ENCODE measurements at regions not wholly inside any gene's neighbourhood (a gene's known extent, or its start where the extent isn't known, plus 50 kb on each side); places are given as distances from the start of the nearest gene placed in this dataset.

DNA sequence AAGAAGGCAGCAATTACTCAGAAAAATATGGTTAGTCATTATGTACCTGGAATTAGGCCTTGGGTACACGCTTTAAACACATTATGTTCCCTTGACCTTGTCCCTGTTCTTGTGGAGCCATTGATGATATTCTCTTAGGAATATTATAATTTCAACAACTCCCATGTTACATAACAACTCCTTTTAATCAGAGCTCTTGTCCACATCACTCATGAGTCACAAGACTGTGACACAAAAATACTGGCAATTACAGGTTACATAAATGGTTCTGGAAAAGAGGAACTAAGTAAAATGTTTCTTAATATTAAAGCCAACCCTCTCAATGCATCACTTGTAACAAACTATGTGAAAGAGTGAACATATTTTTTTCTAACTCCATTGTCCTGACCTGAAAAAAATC, 143.8 kb upstream of the PCLO start:
- peak overlapping the region in 8 of 11 experiments; percentile 18 to 73 (median 50); a peak in 13 of 22 replicates for H3K27ac ChIP-seq
- H4K20me1 ChIP-seq = no peaks in the 10 kb centered on the region
- no peaks in the 10 kb centered on the region for H3K9me3 ChIP-seq (replicated peaks in 1 of 11)
- H3K36me3 ChIP-seq = no peaks in the 10 kb centered on the region
- H3K27me3 ChIP-seq = no peaks in the 10 kb centered on the region
- no peak overlapping the region for H3K9ac ChIP-seq
- TF ChIP-seq Cebpa-rat (IDR thresholded peaks at IDR 0.05) = peak in 1 of 11 experiments; percentile 42; a peak in 1 of 22 replicates
- H3K4me3 ChIP-seq = no peak overlapping the region
- H3K4me2 ChIP-seq = peak overlapping the region in 3 of 11 experiments; percentile 20 to 40 (median 37); a peak in 4 of 22 replicates
- H3K4me1 ChIP-seq = peaks cover 0 to 18% (median 2%) of the 10 kb centered on the region in 10 experiments; a peak in 6 of 20 replicates

DNA sequence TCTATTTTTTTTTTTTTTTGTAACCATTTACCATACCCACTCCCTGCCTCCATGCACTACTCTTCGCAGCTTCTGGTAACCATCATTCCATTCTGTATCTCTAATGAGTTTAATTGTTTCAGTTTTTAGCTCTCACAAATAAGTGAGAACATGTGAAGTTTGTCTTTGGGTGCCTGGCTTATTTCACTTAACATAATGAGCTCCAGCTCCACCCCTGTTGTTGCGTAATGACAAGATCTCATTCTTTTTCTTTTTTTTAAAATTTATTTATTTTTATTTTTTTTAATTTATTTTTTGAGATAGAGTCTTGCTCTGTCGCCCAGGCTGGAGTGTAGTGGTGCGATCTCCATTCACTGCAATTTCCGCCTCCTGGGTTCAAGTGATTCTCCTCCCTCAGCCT, 142.3 kb upstream of the PCLO start:
- no peaks in the 10 kb centered on the region for H4K20me1 ChIP-seq
- H3K4me1 ChIP-seq = peaks cover 0 to 18% (median 2%) of the 10 kb centered on the region in 10 experiments; a peak in 6 of 20 replicates
- H3K27me3 ChIP-seq = no peaks in the 10 kb centered on the region
- H3K27ac ChIP-seq = peak overlapping the region in 1 of 11 experiments; percentile 73; a peak in 1 of 22 replicates
- peak in 4 of 11 experiments; percentile 25 to 69 (median 32); a peak in 4 of 22 replicates for TF ChIP-seq Cebpa-rat (IDR thresholded peaks at IDR 0.05)
- no peaks in the 10 kb centered on the region for H3K9me3 ChIP-seq (replicated peaks in 1 of 11)
- H3K9ac ChIP-seq = no peak overlapping the region
- H3K4me3 ChIP-seq = no peak overlapping the region
- H3K4me2 ChIP-seq = no peak overlapping the region
- no peaks in the 10 kb centered on the region for H3K36me3 ChIP-seq

DNA sequence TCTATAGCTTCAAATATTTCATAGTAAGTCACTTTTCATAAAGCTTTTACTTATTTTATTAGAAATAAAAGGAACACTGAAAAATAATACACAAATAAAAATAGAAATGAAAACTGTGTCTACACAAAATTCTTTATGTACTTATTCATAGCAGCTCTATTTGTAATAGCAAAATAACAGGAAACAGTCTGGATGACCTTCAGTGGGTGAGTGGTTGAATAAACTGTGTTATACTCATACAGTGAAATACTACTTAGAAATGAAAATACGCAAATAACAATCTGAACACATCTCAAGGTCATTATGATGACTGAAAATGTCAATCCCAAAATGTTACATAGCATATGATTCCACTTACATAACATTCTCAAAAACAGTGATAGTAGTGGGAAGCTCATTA, 138.7 kb upstream of the PCLO start:
- H4K20me1 ChIP-seq = no peaks in the 10 kb centered on the region
- H3K4me1 ChIP-seq = peaks cover 0 to 10% (median 1%) of the 10 kb centered on the region in 10 experiments; a peak in 6 of 20 replicates
- H3K36me3 ChIP-seq = no peaks in the 10 kb centered on the region
- TF ChIP-seq Cebpa-rat (IDR thresholded peaks at IDR 0.05) = no peak
- no peak overlapping the region for H3K4me3 ChIP-seq
- no peaks in the 10 kb centered on the region for H3K9me3 ChIP-seq (replicated peaks in 1 of 11)
- H3K27ac ChIP-seq = no peak overlapping the region
- no peak overlapping the region for H3K4me2 ChIP-seq
- no peaks in the 10 kb centered on the region for H3K27me3 ChIP-seq
- H3K9ac ChIP-seq = no peak overlapping the region

DNA sequence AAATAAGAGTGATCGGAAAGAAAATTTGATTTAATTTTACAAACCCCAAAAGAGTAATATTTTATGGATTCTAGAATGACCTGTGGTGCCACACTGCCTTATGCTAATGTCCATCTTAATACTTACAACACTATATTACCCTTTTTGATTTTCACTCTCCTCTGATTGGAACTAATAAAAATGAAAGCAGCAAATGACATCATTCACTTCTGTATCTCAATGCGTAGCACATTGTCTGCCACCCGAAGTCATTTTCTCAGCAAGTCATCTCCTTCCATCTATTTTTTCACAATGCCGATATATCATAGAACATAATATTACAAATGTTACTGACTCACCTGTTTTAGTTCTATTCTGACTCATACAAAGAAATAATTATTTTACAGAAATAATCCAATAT, 127.5 kb upstream of the PCLO start:
- Histone ChIP-seq H3K36me3 (no peaks in the 10 kb centered on the region), H3K4me1 (no peaks in the 10 kb centered on the region), H3K9me3 (replicated peaks in 1 of 11) (no peaks in the 10 kb centered on the region), H3K27me3 (no peaks in the 10 kb centered on the region), H3K4me3 (no peak overlapping the region), H4K20me1 (no peaks in the 10 kb centered on the region), H3K27ac (no peak overlapping the region), H3K9ac (no peak overlapping the region), H3K4me2 (no peak overlapping the region)
- TF ChIP-seq Cebpa-rat (IDR thresholded peaks at IDR 0.05) = no peak

DNA sequence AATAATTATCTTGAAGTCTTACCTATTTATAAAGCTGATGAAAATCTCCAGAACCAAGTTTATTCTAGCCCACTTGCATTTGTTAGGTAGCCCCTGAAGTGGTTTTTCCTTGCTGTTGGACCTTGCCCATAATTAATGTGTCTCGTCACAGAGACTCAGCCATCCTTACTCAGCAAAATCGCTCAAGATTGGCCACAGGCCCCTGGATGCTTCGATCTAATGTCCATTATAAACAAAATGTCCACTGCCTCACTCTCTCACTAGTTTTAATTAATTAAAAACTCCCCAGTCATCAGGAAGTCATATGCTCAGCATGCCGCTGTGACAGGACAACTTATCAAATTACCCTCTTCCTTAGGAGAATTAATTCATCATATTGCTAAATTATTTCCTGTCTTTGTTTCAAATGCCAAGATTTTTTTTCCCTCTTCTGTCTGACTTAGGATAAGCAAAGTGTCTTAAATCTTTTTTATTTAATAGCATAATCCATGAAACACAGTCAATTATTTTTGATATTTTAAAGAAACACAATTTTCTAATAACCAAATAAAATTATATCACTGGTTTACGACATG, 126.8 kb upstream of the PCLO start:
- H3K27ac ChIP-seq = no peak overlapping the region
- H3K9ac ChIP-seq = no peak overlapping the region
- TF ChIP-seq Cebpa-rat (IDR thresholded peaks at IDR 0.05) = no peak
- H3K36me3 ChIP-seq = no peaks in the 10 kb centered on the region
- H3K4me2 ChIP-seq = no peak overlapping the region
- H3K9me3 ChIP-seq (replicated peaks in 1 of 11) = no peaks in the 10 kb centered on the region
- H3K4me1 ChIP-seq = no peaks in the 10 kb centered on the region
- H3K4me3 ChIP-seq = no peak overlapping the region
- no peaks in the 10 kb centered on the region for H3K27me3 ChIP-seq
- no peaks in the 10 kb centered on the region for H4K20me1 ChIP-seq

DNA sequence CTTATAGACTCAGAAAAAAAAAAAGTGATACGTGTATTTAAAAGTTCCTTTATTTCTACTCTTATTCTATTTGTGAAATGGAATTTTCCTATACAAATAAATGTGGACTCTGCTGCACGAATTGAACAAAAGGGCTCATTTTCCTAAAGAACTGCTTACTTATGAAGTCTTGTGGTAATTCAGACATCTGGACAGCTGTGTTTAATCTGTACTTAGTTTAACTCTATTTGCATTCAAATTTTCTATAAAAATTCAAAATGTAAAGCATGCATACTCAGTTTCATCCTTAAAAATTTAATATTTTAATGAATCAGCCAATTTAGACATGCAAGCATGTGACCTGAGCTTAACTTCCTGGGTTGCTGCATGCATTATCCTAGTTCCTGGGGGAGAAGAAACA, 118.0 kb upstream of the PCLO start:
- no peak overlapping the region for H3K4me2 ChIP-seq
- no peaks in the 10 kb centered on the region for H3K27me3 ChIP-seq
- H3K9ac ChIP-seq = no peak overlapping the region
- no peak overlapping the region for H3K4me3 ChIP-seq
- no peak overlapping the region for H3K27ac ChIP-seq
- 0 out of 20 replicates have a peak, but pooled peaks cover 0 to 7% (median 0%) of the 10 kb centered on the region in 10 experiments for H3K4me1 ChIP-seq
- no peak for TF ChIP-seq Cebpa-rat (IDR thresholded peaks at IDR 0.05)
- H4K20me1 ChIP-seq = no peaks in the 10 kb centered on the region
- H3K9me3 ChIP-seq (replicated peaks in 1 of 11) = no peaks in the 10 kb centered on the region
- no peaks in the 10 kb centered on the region for H3K36me3 ChIP-seq

DNA sequence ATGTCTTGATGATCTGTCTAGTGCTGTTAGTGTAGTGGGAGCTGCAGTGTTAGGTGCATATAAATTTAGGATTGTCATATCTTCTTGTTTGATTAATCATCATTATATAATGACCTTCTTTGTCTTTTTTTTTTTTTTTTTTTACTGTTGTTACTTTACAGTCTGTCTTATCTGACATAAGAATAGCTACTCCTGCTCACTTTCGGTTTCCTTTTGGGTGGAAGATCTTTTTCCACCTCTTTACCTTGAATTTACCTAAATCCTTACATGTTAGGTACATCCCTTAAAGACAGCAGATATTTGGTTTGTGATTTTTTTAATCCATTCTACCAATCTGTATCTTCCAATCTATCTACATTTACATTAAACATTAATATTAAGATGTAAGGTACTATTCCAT, 113.6 kb upstream of the PCLO start:
- Histone ChIP-seq H3K4me3 (no peak overlapping the region), H3K9me3 (replicated peaks in 1 of 11) (no peaks in the 10 kb centered on the region), H4K20me1 (no peaks in the 10 kb centered on the region), H3K27ac (no peak overlapping the region), H3K9ac (no peak overlapping the region), H3K27me3 (no peaks in the 10 kb centered on the region), H3K4me1 (0 out of 20 replicates have a peak, but pooled peaks cover 0 to 7% (median 0%) of the 10 kb centered on the region in 10 experiments), H3K36me3 (no peaks in the 10 kb centered on the region), H3K4me2 (no peak overlapping the region)
- TF ChIP-seq Cebpa-rat (IDR thresholded peaks at IDR 0.05) = no peak

DNA sequence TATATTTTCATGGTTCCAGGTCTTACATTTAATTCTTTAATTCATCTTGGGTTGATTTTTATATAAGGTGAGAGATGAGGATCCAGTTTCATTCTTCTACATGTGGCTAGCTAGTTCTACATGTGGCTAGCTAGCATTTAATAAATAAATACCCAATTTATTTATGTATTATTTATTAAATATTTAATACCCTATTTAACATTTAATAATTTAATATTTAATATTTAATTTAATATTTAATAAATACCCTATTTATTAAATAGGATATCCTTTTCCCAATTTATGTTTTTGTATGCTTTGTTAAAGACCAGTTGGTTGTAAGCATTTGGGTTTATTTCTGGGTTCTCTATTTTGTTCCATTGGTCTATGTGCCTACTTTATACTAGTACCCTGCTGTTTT, 111.0 kb upstream of the PCLO start:
- Histone ChIP-seq H3K4me3 (no peak overlapping the region), H3K9ac (no peak overlapping the region), H3K4me1 (no peaks in the 10 kb centered on the region), H3K9me3 (replicated peaks in 1 of 11) (no peaks in the 10 kb centered on the region), H3K27ac (no peak overlapping the region), H3K27me3 (no peaks in the 10 kb centered on the region), H3K4me2 (no peak overlapping the region), H3K36me3 (no peaks in the 10 kb centered on the region), H4K20me1 (no peaks in the 10 kb centered on the region)
- TF ChIP-seq Cebpa-rat (IDR thresholded peaks at IDR 0.05) = no peak

DNA sequence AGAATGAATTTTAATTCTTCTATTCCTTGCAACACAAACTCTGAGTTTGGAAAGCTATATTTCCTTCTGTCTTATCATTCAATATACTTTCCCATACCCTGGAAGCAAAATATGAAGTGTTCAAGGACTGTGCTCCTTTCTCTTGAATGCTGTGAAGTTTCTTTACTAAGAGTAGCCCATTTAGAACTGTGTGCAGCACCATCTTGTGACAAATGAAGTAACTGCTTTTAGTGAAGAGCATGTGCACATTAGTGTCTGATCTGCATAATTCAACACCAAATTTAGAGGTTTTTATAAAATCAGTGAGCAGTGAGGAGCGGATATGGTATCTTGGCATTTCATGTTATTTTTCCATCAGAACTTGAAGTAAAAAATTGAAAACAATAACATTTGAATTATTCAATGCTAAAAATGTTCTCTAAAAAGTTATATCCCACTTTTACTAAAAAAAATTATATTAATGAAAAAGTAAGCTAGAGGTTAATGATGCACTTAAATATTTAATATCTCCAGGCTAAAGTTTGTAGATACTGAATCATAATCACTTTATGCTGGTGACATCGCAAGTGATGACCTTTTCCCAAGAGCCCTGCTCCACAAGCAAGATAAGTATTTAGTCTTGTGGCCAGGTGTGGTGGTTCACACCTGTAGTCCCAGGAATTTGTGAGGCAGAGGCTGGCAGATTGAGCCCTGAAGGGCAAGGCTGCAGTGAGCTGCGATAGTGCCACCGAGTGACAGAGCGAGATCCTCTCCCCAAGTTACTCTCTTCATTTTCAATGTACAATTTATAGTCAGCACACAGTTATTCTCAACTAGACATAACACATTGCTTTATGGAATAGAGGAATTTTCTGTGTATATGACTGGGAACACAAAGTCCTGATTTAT, 108.8 kb upstream of the PCLO start:
- no peak overlapping the region for H3K9ac ChIP-seq
- no peaks in the 10 kb centered on the region for H3K9me3 ChIP-seq (replicated peaks in 1 of 11)
- no peaks in the 10 kb centered on the region for H3K36me3 ChIP-seq
- H4K20me1 ChIP-seq = no peaks in the 10 kb centered on the region
- H3K4me1 ChIP-seq = no peaks in the 10 kb centered on the region
- no peak overlapping the region for H3K4me3 ChIP-seq
- H3K4me2 ChIP-seq = no peak overlapping the region
- no peak overlapping the region for H3K27ac ChIP-seq
- no peak for TF ChIP-seq Cebpa-rat (IDR thresholded peaks at IDR 0.05)
- H3K27me3 ChIP-seq = no peaks in the 10 kb centered on the region

All from BLaER1 treated with 17β-estradiol and CSF1 and Interleukin-3, amounts not matched to agents 10 nM and 100 nM (cell line).